ELF-1 (cell line): ENCODE measurements at regions not wholly inside any gene's neighbourhood (a gene's known extent, or its start where the extent isn't known, plus 50 kb on each side); places are given as distances from the start of the nearest gene placed in this dataset.
A peak's percentile ranks its signal among the peaks of the same experiment; 100 is the strongest.

Experiments
- DNase-seq: peaks from one replicate; pipeline ENCODE4 v3.0.0-alpha.2; 2016; ENCODE audit warnings: low read depth, low spot score

DNA sequence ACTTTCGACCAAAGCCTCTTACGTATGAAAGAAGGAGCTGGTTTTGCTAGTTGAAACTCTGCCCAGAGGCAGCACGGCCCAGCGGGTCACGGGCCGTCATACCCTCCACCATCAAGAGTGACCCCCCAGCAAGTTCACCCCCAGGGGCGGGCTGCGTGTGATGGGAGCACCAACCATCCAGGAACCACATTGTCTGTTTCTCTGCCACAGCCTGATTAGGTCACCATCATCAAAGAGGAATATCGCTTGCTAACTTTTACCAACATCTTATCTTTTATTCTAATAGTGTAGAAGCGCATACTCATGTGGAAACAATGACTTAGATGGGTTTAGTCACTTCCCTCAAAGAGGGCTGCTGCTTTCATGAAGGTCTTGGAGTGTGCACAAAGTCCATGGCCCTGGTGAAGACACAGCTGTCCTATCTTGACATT is 116.6 kb upstream of the SMIM21 start:
- no peak for DNase-seq

DNA sequence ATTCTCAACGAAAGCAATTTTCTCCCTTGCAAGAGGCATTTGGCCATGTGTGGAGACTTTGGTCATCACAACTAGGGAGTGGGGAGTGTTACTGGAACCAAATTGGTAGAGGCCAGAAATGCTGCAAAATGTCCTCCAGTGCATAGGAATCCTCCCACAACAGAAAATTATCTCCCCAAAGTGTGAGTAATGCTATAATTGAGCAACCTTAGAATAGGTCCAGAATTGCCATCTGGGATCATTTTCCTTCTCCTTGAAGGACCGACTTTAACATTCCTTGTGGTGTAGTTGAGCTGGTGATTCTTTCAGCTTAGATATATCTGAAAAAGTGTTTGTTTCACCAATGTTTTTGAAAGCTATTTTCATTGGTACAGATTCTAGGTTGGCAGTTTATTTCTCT is 111.2 kb upstream of the SMIM21 start:
- DNase-seq = no peak

DNA sequence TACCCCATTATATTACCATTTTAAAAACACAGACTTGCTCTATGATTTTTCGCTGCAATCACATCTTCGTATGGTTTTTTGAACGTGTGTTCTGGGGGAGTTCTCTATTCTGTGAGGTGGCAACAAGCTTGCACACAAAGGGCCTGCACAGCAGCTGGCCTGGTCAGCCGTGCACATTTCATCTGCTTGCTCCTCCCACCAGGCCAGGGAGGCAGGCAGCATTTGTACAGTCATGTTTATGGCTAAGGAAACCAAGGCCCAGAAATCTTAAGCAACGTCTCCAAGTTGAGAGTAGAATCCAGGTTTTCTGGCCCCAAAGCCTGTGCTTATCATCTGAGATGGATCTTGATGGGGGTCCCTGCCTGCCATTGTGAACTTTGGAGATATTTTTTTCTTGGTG is 106.4 kb upstream of the SMIM21 start:
- DNase-seq = no peak

DNA sequence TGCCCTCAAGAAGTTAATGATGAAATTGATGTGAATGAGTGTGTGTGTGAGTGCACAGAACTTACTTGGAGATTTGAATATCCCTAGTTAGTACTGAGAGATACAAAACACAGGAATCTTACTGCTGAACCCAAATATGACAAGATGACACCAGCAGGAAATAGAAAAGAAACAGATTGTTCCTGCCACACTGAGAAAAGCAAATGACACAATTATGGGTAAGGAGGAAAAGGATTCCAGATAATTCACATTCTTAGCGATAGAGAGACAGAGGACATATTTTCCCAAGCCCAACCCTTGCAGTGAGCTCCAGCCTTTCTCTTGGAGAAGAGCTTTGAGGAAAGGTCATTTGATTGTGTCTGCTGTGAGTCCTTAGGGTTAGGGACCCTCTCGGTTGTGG is 105.7 kb upstream of the SMIM21 start:
- DNase-seq = no peak

DNA sequence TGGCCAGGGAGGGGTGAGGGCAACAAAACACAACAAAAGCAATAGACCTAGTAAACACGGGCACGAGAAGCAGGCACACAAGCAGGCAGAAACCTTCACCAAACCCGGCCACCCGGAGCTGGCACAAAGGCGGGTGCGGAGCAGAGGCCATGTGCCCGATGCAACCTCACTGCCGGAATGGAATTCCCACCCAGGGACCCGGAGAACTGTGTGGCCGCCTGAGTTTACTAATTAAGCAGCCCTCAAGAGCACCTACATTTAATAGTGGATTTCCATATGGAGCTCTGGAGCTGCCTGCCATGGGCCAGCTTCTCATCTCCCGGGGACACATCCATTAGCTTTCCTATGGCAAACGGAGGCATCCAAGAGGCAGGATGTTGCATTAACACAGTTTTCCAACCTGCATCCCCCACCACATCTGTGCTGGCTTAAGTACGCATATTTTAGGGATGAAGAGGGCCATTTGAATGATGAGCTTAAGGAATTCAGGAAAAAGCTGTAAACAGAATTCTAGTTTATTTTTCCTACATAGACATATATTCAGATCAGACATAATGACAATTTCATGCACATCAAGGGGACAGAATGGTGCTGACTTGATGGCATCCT is 104.5 kb upstream of the SMIM21 start:
- no peak for DNase-seq

DNA sequence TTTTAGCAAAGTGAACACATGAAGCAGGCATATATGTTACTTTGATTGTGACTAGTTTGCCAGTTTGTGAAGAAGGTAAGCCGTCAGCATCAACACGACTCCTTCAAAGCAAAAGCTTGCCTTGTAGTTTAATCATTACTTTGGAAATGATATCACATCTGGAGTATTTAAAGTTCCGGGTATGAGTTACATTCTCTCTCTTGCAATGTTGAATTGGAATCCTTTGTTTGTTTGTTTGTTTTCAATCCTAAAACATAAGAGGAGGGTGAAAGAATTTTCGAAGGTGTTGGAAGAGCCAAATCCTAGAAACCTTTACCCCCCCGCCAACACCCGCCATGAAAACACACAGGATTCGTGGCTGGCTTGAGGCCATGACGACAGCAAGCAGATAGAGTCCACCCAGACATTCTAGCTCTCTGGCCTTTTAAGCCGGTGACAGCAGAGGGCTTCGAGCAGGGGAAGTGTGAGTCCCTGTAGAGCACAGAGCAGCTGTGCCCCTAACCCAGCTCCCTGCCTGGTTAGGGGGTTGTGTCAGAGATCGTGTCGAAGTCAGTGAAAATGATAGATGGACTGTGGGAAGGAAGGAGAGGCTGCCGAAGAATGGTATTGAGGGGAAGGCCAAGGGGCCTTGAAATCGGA is 103.8 kb upstream of the SMIM21 start:
- no peak for DNase-seq

DNA sequence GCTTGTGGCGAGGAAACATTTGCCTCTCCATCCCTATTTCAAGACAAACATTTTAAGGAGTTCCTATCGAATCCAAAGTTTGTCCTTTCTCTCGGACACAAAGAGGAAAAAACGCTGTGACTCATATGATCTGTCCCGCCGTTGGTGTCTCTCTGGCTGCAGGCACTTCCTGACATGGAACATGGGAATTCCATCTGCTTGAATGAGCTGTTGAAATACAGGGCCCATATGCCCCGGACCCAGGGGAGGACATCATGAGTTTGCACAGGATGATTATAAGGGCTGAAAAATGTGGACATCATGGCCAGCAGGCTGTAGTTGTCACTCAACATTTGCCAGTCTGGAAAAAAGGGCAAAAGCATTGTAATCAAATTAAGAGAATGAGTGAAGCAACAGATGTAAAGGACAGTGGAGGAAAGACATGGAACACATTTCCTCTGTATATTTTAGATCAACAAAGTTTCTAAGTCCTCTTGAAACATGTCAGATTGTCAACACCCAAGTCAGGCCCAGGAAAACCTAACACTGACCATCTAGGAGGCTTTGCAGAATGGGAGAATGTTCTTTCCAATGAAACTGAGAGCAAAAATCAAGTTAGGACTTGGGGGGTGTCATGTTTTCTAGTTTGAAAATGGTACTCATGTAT is 103.2 kb upstream of the SMIM21 start:
- no peak for DNase-seq

DNA sequence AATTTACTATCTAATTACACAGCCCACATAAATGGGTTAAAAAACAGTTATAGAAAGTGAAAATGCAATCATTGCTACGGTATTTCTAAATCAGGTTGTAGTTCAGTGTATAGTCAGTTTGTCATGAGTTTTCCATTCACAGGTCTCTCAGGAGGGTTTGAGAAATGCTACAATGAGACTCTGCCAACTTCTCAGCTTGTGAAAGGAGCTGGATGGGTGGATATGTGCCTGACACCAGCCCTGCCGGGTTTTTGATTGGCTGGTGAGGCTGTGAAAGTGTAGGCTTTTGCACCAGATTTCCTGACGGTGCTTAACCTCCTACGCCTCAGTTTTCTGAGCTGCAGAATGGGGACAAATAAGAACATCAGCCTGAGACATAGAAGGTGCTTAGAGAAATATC is 102.6 kb upstream of the SMIM21 start:
- no peak for DNase-seq

DNA sequence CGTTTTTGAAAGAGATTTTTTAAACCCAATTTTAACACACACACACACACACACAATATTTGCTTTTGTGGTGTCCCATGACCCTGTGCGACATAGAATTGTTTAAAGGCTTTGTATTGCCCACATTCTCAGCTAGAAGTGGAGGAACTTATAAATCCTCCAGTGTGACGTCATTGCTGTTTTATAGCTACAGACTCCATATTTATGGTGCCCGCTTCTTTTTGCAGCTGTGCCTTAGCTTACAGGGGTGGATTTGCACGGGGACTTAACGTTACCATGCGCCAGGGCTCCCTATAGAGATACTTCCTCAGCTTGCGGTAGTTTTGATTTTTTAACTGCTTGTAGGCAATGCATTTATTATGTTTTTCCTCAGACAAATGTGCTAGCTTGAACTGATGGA is 101.9 kb upstream of the SMIM21 start:
- DNase-seq = no peak

DNA sequence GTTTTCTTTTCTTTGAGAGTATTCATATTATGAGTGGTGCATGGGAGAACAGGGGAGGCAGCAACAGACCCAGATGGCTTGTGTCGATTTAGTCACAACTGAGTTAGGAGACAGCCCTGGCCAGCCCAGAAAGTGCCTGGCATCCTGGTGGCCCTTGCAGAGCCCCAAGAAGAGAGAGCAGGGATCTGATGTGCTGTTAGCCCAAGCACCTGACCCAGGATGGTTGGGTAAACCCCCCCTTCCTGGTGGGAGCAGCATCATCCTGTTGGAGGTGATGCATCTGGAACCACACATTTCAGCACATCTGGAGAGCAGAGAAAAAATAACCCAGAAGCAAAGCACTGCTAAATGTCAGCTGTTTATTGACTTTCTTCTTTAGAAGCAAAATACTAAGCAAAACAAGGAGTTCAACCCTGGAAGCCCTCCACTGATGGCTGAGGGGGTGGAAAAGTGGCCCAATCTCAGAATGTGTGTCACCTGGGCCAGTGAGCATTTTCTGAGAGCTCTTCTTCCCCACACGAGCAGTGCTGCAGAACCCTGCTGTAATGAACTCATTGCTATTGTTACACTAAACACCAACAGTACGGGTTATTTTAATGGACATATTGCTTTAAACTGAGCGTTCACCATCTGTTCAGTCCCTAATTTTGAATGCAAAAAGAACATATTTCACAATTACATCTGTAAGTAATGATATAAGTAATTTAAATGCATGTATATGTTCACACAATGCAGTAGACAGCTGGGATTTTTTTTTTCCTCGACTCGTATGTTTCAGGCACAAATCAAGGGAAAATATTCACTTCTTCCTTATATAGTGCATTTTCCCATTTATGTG is 100.6 kb upstream of the SMIM21 start:
- no peak for DNase-seq

DNA sequence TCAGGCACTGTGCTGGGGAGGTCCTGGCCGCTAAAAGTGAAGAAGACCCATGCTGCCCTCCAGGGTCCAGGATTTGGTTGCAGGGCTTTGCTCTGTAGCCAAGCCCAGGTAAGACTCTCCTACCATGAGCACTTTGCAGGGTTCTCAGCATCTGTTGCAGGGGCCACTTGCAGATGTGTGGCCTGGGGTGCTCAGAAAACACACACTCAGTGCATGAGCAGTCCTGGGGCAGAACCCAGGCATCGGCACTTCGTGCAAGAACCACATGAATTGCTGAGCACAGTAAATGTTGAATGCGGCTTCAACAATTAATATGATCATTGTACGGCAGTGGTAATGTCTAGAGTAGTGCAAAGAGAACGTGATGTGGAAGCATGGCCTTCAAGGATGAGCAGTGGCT is 98.5 kb upstream of the SMIM21 start:
- DNase-seq = no peak

DNA sequence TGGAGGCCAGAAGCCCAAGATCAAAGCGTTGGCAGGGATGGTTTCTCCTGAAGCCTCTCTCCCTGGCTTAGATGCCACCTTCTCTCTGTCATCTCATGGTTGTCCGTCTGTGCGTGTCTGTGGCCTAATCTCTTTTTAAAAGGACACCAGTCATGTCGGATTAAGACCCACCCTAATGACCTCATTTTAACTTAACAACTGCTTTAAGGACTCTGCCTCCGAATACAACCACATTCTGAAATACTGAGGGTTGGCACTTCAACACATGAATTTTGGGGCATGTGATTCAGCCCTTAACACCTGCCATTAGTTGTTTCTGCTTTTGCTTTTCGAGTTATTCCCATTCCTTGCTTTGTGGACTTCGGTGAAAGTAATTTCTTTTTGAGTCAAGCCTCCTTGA is 97.8 kb upstream of the SMIM21 start:
- DNase-seq = no peak

DNA sequence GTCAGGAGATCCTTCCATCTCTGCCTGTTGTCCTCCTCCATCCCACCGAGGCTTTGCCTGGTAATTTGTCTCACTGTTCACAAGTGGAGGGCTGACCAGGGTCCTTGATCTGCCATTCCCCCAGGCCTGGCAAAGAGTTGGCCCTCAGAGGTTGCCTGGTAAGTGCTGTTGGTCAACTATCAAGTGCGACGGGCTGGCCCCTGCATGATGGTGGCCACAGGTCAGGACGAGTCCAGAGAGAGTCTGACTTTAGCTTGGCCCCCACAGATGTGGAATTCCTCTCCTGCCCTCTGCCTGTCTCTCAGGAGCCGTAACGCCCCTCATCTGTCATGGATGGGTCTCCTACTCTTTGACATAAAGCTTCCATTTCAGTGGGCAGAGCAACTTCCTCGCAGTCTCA is 97.3 kb upstream of the SMIM21 start:
- no peak for DNase-seq

DNA sequence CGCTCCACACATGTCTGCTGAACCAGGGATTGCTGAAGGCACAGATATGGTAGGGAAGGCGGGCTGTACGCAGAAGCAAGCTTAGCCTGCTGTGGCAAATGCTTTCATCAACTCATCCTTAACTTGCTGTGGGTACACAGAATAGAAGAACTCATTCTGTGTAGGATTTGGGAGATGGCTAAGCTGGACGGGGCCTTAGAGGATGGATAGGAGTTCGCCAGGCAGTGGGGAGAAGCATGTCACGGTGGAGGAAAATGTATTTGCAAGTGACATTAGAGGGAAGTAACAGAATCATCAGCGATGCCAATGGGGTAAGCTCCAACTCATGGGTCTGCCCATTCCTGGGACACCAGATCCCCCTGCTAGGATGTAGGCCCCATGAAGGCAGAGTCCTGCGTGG is 96.7 kb upstream of the SMIM21 start:
- DNase-seq = no peak

DNA sequence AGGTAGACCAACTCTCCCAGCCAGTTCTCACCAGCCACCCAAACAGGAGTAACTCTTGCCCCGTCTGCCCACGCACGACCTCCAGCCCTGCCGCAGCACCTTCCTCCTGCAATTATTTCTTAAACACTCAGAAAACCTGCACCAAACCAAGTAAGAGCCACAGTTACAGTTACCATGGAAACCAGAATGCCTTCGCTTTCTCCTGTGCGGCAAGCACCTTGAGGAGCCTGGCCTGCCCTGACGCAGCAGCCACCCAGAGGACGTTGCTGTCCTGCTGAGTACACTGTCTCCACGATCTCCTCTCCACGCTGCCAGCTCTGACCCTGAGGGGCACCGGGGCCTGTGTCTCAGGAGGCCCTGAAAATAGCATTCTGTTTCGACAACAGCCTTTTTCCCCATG is 94.3 kb upstream of the SMIM21 start:
- DNase-seq = no peak

DNA sequence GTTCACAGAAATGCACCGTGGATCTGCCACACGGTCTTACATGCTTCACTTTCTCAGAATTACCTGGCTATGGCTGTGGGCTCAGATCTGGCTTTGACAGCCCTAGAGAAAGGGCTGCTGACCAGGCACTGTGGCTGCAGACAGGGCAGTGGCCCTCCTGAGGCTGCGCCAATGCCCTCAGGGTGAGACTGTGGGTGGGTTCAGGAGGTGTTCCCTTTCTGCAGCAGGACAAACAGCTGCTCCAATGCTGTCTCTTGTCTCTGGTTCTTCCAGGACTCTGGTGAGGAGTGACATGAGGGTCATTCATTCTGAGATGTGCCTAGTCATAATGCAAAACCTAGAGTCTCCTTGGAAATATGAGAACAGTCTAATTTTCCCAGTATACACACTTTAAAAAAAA is 90.5 kb upstream of the SMIM21 start:
- peak; percentile 25 for DNase-seq

DNA sequence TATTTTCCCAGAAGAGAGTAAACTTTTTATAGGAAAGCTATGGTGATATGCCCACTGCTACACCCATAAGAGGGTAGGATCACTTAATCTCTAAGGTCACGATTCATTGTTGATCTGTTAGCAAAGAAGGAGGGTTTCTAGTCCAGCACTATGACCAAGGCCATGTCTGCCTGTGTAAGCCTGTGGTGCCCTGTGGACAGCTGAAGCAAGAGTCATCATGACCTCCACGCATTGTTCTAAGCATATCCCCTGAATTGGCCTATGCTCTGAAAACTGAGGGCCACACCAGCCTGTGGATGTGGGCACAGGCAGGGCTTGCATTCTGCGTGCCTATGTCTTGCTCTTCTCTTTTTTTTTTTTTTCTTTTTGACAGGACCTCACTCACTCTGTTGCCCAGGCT is 89.8 kb upstream of the SMIM21 start:
- DNase-seq = no peak

DNA sequence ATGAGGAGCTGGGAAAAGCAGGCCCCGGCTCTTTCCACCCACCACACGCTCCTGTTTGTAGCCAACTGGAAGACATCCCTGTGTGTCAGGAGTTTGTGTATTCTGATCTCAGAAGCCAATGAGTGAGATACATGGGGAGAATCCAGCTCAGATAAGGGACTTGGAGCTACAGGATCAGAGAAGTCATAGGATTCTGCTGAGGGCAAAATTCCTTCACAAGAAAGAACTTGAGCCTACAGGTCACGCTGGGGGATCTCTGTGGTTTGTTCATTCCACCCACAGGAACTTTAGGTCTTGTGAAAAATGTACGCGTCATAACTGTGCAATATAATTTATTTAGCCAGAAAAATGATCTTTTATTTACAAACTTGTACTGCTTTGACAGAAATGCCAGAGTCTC is 80.1 kb upstream of the SMIM21 start:
- no peak for DNase-seq

DNA sequence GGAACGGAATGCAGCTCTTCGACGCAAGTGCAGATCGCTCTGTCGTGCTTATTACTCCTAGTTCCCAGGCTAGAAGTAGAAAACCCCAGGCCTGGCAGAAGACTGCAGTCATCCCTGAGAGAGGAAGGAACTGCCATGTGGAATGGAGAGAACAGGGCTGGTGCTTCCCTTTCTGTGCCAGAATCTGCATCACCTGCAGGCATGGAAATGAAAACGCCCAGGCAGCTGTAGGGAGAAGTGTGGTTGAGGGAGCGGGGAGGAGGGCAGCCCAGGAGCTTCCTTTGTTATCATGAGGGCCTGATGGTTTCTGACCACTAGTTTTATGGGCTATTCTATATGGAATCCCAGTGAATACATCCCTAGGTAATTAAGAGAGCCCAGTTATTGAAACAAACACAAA is 79.4 kb upstream of the SMIM21 start:
- no peak for DNase-seq

DNA sequence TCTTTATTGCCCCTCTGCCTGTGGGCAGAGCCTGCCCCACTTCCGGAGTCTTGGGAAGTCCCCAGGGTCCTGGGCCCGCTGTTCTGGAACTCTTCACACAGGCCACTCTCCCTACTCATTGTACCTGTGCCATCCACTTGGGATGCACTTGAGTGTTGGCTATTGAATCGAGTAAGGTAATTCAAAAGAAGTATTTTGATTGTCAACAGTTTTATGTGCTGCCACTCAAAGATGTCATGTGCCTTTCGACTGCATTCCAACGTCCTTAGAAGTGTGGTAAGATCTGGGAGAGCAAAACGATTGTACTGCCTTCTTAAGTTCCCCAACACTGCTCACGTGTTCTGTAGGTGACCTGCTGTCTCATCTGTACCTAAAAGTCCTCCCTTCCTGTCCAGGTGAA is 77.0 kb upstream of the SMIM21 start:
- DNase-seq = no peak

DNA sequence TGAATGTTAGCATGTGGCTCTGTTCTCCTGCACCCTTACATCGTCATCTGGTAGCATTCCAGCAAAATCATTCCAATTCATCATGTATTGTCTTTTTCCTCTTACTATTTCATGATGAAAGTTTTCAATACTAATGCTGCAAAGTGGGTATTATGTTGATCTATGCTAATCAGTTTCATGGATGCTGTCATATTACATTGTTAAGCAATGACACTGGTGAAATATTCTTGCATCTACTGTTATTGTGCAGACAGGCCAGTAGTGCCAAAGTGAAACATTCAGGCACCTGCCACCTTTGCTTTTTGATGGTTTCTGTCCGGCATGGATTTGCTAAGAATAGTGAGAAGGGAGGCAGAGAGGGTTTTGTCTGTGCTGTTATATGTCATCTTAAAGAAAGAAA is 76.1 kb upstream of the SMIM21 start:
- DNase-seq = no peak

DNA sequence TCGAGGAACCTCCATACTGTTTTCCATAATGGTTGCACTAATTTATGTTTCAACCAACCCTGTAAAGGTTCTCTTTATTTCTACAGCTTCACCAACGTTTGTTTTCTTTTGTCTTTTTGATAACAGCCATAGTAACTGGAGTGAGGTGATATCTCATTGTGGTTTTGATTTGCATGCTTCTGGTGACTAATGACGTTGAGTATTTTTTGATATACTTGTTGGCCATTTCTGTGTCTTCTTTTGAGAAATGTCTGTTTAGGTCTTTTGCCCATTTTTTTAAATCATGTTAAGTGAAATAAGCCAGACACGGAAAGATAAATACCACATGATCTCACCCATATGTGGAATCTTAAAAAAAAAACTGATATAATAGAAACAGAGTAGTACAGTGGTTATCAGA is 74.8 kb upstream of the SMIM21 start:
- DNase-seq = no peak

DNA sequence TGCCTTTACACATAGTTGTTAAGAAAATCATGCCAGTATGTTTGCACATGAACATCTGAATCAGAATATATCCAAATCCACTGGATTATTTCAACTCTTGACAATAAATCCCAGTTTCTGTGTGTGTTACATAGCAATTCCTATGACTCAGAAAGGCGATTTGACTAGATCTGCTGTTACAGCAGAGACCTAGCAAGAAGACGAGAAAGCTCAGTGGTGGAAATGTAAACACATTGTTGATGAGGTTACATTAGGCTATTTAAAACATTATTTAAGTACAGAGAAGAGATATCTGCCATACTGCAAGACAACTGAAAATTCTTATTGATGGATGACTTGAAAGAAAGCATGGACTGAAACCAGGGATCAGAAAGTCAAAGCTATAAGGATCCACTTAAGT is 73.0 kb upstream of the SMIM21 start:
- DNase-seq = no peak
